ENCODE measurements at regions not wholly inside any gene's neighbourhood (a gene's known extent, or its start where the extent isn't known, plus 50 kb on each side); places are given as distances from the start of the nearest gene placed in this dataset.

DNA sequence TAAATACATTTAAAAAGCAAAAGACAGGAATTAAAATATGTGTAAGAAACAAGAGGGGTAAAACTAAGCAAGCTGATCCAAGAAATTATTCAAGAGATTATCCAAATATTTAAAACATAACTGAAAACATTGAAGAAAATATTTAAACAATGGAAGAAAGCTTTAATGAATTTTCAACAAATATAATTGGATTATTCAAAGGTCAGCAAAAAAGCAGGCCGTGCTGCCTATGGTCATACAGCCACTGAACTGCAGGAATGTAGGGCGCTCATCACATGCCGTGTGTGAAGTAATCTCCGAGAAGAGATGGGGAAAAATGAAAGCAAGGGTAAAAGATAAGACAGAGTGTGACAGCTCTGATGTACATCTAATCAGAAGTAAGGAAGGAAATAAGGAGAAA is 1195.4 kb upstream of the EYS start:
- H3K4me3 ChIP-seq (ENCODE audit: control insufficient read depth, low read depth, low read length) = no peak overlapping the region

DNA sequence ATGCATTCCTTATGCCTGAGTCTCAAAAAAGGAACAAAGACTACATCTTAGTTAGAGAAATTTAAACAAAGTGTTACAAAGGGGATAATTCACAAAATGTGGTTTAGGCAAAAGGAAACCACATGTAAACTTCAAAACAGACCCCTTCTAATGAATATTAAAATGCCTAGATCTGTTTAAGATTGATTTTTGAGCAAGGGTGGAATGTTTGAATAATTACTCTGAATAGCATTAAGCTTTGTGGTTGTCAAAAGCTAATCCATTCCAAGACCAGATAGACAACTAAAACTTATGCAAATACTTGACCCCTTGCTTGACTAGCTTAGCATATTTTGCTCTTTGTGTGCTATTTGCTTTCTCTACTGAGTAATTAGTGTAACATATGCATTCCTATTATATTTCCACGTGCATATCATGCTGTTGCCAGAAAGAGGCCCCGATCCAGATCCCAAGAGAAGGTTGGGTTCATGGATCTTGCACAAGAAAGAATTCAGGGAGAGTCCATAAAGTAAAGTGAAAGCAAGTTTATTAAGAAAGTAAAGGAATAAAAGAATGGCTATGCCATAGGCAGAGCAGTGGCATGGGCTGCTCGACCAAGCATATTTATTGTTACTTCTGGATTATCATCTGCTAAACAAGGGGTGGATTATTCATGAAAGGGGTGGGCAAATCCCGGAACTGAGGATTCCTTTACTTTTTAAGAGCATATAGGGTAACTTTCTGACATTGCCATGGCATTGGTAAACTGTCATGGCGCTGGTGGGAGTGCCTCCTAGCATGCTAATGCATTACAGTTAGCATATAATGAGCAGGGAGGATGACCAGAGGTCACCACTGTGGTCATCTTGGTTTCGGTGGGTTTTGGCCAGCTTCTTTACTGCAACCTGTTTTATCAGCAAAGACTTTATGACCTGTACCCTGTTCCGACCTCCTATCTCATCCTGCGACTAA is 1193.4 kb upstream of the EYS start:
- DNase-seq (ENCODE audit: low read depth) = no peak
- no peak for TF ChIP-seq CTCF (IDR thresholded peaks at IDR 0.05; ENCODE audit: control insufficient read depth, insufficient read depth, low read depth, low read length, missing control alignments)
- H3K4me3 ChIP-seq (ENCODE audit: control insufficient read depth, low read depth, low read length) = no peak overlapping the region

More for the DNA sequence above, 1195.4 kb upstream of the EYS start:
- TF ChIP-seq CTCF (IDR thresholded peaks at IDR 0.05; ENCODE audit: control insufficient read depth, insufficient read depth, low read depth, low read length, missing control alignments) = no peak
- DNase-seq (ENCODE audit: low read depth) = no peak

DNA sequence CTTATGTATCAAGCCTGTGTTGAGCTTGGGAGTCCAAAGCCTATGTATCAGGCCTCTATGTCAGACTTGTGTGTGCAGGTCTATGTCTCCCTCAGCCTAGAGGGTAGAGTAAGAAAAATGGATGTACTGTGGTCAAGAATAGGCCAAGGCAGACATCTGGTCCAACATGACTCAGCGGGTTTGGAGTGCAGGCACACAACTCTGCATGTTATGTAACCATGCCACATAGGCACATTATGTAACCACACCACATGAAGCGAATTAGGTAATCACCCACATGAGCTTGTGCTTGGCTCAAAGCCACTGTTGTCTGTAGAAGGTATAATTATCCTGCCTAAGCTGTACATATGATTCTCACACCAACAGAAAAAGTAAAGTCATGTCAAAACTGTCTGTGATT is 1190.5 kb upstream of the EYS start:
- no peak overlapping the region for H3K4me3 ChIP-seq (ENCODE audit: control insufficient read depth, low read depth, low read length)
- TF ChIP-seq CTCF (IDR thresholded peaks at IDR 0.05; ENCODE audit: control insufficient read depth, insufficient read depth, low read depth, low read length, missing control alignments) = no peak
- no peak for DNase-seq (ENCODE audit: low read depth)

- no peak for TF ChIP-seq CTCF (IDR thresholded peaks at IDR 0.05; ENCODE audit: control insufficient read depth, insufficient read depth, low read depth, low read length, missing control alignments)
- DNase-seq (ENCODE audit: low read depth) = no peak
Observed at GRCh38 chr6:66896415-66896814, 1189.4 kb upstream of the EYS start.

DNA sequence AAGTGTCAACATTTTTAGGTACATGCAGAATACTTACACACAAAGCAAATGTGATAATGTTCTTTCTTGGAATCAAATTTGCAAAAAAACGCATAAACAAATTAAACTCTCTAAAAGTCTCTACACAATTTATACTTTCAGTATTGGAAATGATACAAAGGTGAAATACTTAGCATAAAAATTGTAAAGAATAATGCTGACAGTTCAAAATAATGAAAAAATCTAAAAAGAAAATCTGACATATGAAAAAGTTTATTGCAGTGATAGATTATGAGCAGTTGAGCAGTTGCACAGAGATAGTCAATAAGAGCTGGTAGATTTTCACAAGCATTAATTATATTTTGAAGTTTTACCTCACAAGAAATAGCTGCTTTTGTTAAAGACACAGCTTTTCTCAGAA is 1176.4 kb upstream of the EYS start:
- TF ChIP-seq CTCF (IDR thresholded peaks at IDR 0.05; ENCODE audit: control insufficient read depth, insufficient read depth, low read depth, low read length, missing control alignments) = no peak
- no peak for DNase-seq (ENCODE audit: low read depth)
- H3K4me3 ChIP-seq (ENCODE audit: control insufficient read depth, low read depth, low read length) = no peak overlapping the region

More at GRCh38 chr6:66896415-66896814, 1189.4 kb upstream of the EYS start:
- no peak overlapping the region for H3K4me3 ChIP-seq (ENCODE audit: control insufficient read depth, low read depth, low read length)

GRCh38 chr6:66866801-66867200 is 1159.8 kb upstream of the EYS start:
- TF ChIP-seq CTCF (IDR thresholded peaks at IDR 0.05; ENCODE audit: control insufficient read depth, insufficient read depth, low read depth, low read length, missing control alignments) = no peak
- H3K4me3 ChIP-seq (ENCODE audit: control insufficient read depth, low read depth, low read length) = no peak overlapping the region
- no peak for DNase-seq (ENCODE audit: low read depth)

Measured in AG09309 (cell line).